22Rv1 (cell line): ENCODE measurements at regions not wholly inside any gene's neighbourhood (a gene's known extent, or its start where the extent isn't known, plus 50 kb on each side); places are given as distances from the start of the nearest gene placed in this dataset.

ENCODE experiments used
- H3K27ac ChIP-seq: fragments of 450-650 bp; 2 replicates; pipeline ENCODE4 v1.5.1; 2017
- CTCF ChIP-seq: fragments of 450-650 bp; IDR thresholded peaks from 2 replicates; pipeline ENCODE4 v1.5.1; 2017; ENCODE audit warnings: mild to moderate bottlenecking
- ZFX ChIP-seq: fragments of 450-650 bp; IDR thresholded peaks from 2 replicates; pipeline ENCODE4 v1.6.1; 2017; ENCODE audit warnings: antibody characterized with exemption, borderline replicate concordance

GRCh38 chr12:89901319-89901718 lies 192.7 kb upstream of the ATP2B1 start:
- no peak overlapping the region for H3K27ac ChIP-seq
- no peak for TF ChIP-seq CTCF
- TF ChIP-seq ZFX: no peak

- H3K27ac ChIP-seq: no peak overlapping the region
- no peak for TF ChIP-seq CTCF
- TF ChIP-seq ZFX: no peak
Observed at GRCh38 chr12:89899651-89900050, 191.0 kb upstream of the ATP2B1 start.

GRCh38 chr12:89895591-89895990 lies 187.0 kb upstream of the ATP2B1 start:
- H3K27ac ChIP-seq: no peak overlapping the region
- TF ChIP-seq ZFX (no peak), CTCF (no peak)

- H3K27ac ChIP-seq: no peak overlapping the region
- TF ChIP-seq ZFX (no peak), CTCF (no peak)
Observed at GRCh38 chr12:89895101-89895500, 186.5 kb upstream of the ATP2B1 start.

GRCh38 chr12:89893972-89894706 lies 185.5 kb upstream of the ATP2B1 start:
- TF ChIP-seq ZFX (no peak), CTCF (no peak)
- no peak overlapping the region for H3K27ac ChIP-seq

GRCh38 chr12:89892436-89892835 lies 183.8 kb upstream of the ATP2B1 start:
- TF ChIP-seq ZFX: no peak
- TF ChIP-seq CTCF: no peak
- no peak overlapping the region for H3K27ac ChIP-seq

GRCh38 chr12:89891933-89892332 lies 183.3 kb upstream of the ATP2B1 start:
- TF ChIP-seq CTCF (no peak), ZFX (no peak)
- no peak overlapping the region for H3K27ac ChIP-seq
